ENCODE measurements at regions not wholly inside any gene's neighbourhood (a gene's known extent, or its start where the extent isn't known, plus 50 kb on each side); places are given as distances from the start of the nearest gene placed in this dataset.

DNA sequence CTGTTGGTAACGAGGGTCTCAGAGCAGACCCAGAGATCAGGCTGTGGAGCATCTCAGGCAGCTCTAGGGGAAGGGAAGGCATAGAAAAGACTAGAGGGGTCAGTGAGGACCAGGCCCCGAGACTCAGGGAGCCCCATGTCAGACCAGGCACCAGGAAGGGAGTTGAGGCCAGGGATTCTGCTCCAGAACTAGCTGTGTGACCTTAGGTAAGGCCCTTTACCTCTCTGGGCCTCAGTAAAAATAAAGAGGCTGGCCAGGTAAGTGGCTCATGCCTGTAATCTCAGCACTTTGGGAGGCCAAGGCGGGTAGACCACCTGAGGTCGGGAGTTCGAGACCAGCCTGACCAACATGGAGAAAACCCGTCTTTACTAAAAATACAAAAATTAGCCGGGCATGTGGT, 176.4 kb upstream of the IER5L start:
- DNase-seq, result no peak

DNA sequence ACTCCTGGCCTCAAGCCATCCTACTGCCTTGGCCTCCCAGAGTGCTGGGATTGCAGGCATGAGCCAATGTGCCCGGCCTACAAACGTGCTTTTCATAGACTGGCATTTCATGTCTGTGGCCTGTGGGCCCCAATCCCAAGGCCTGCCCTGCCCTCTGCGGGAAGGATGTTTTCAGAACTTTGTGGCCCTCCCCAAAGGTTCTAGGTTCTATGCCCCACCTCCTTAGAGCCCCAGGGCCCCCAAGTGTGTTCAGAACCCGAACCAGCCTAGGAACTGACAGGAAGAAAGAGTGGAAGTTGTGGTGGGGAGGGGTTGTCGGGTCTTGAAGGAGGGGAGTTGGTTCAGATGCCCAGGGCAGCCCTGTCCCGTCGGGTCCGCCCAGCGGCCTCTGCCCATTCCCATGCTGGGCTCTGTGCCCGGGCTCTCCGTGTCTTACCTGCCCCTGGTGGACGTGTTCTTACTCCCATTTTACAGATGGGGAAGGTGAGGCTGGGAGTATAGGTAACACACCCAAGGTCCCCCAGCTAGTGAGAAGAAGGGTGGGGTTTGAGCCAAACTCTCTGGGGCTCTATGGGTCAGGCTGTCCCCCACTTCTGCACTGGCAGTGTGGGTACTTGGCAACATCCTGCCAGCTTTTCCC, 175.8 kb upstream of the IER5L start:
- no peak for DNase-seq

DNA sequence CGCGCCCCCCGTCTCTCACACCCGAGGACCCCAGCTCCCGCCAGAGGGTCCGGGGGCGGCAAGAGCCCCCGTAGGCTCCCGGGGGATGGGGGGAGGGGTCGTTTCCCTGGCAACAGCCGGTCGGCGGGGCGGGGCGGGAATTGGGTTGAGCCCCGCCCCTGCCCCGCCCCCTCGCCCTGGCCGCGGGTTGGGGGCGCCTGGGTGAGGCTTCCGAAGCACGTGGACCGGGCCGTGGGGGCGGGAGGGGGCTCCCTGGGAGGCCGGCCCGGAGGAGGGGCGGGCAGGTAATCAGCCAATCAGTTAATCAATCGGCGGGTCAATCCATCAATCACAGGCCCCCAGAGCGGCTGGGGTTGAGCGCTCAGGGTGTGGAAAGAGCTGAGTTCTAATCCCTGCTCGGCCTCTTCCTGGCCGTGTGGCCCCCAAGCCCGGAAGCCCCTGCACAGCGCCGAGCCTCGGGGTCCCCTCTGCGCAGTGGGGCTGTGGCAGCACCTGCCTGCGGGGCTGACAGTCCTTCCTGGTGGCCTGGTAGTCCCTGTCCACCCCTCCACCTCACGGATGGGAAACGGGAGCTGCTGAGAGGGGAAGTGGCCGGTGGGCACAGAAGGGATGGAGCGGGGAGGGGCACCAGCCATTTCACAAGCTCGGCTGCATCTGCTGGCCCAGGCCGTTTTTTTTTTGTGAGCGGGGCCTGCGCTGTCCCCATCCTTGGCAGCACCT, 174.2 kb upstream of the IER5L start:
- DNase-seq, result no peak

DNA sequence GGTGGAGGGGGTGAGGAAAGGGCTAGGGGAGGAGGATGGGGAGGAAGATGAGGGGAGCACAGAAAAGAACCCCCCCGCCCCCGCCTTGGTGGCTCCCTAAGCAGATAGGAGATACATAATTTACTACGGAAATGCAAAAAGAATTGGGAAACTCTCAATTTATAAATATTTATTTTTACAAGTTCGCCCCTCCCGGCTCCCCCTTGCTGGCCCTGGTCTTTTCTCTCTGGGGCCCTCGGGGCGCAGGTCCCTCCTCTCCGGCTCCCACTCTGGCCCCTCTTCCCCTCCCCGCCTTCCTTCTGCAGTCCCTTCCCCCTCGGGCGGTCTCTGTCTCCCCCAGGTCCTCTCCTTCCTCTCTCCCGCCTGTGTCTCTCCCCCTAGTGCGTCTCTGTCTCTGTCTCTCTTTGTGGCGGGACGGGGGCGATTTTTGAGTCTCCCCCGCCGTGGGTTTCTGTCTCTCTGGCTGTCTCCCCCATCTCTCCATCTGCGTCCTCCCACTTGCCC, 173.6 kb upstream of the IER5L start:
- DNase-seq, result no peak

DNA sequence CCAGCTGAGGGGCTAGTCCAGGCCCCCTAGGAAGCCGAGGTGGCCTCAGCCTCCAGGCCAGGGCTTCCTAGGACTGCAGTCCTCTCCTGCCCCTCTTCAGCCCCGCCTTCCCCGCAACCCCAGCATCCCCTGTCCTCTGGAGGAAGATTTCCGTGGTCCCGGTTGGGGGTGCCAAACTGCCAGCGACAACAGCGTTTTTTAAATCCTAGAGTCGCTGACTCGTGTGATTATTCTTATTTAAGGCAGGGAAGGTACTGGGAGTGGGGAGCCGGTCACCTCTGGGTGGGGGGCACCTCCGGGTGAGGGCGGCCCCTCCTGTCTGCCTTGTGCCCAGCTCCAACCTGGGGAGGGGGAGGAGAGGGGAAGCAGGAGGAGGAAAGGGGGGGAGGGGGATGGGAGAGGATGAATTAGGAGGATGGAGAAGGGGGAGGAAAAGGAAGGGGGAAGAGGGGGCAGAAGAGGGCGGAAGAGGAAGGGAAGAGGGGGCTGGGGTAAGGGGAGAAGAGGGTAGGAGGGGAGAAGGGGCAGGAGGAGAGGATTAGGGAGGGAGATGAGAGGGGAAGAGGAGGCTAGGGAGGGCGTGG, 173.1 kb upstream of the IER5L start:
- no peak for DNase-seq

DNA sequence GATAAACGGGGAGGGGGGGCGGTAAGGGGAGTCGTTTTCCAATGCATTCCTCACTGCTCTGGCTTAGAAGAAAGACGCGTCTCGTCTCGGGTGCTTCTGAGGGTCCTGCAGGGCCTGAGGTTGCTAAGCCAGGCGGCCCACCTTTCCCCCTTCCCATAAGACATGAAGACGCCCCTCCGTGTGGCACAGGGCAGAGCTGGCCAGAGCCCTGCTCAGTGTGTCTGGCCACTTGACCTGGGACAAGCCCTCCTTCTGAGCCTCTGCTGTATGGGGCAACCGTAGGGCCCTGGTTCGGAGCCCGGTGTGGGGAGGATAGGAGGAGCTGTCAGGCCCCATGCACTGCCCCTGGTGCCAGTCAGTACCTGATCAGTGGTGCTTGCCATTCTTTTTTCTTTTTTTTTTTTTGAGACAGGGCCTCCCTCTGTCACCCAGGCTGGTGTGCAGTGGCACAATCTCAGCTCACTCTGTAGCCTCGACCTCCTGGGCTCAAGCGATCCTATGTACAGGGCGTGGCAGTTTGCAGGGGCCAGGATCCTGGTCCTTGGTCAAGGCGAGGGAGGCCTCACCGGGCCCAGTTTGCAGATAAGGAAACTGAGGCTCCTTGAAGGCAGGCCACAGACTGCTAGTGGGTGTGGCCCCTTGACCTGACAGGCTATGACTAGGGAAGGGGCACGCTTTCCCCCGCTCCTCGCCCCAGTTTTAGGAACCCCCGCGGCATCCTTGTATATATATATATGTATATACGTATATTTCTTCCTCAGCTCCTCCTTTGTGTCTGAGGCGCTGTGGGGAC, 172.3 kb upstream of the IER5L start:
- DNase-seq, result no peak

DNA sequence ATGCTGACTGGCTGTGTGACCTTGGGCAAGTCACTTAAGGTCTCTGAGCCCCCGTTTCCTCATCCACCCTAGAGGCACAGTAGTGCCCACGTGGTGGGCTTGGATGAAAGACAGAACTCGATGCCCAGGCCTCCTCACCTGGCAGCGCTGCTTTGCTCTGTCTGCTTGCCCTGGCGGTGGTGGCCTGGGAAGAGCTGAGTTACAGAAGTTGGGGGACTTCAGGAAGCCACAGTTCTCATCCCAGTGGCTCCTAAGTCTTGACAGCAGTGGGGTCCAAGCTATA, 171.5 kb upstream of the IER5L start:
- DNase-seq, result no peak

DNA sequence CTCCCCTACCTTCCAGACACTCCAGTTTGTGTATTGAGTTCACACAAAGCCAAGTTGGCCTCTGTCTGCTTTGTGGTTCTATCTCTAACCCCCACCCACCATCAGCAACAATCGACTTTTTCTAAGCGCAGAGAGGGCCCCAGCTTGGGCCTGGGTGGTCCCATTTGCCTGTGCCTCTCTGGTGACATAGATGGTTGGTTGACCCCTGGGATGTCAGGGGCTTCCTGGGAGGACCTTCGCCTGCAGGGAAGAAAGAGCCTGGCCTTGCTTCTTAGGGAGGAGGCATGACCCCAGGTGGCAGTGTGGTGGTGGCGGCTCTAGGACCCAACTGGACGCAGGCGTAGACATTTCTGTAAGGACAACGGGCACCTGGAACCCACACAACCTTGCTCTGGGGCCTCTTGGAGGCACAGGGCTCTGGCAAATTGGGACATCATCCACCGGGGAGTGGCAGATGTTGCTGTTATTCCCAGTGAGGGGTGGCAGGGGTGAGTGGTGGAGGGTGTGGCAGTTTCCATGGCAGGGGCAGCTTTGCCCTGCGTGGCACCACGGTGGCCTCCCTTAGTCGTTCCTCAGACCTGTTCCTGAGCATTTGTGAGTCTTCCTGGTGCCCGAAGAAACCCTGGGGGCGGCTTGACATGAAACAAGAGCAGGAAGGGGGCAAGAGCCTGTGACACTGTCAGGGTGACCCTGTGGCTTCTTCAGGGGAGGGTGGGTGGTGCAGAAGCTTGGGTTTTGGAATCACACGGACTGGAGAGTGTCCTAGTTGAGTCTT, 171.0 kb upstream of the IER5L start:
- no peak for DNase-seq

DNA sequence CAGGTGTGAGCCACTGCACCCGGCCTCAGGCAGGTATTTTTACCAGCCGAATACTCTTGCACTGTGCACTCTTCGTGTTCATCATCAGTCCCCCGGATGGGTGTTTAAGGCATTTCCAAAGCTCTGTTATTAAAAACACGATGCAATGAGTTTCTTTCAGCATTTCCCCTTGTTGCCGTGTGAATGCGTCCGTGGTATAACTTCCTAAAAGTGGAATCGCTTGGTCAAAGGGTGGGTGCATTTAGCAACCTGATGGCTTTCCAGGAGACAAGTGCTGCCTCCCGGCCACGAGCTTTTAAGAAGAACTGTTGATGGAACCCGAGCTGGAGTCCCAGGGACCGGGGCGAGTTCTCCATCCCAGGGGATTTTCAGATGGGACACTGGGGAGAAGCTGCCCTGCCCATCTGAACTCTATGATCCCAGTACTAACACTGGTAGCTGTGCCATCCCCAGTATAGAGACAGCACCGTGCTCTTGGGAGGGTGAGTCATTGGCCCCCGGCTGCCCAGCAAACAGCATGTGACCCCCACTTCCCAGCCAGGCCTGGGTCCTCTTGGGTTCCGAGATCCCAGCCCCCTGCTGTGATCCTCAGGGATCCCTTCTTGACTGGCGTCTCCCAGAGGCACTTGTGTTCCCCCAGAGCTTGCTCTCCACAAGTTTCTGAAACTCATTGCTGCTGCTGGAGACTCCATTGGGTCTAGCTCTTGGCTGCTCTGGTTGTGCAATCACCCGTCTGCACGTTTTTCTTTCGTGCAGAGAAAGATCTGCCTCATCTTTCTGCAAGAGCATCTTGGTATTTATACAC, 169.5 kb upstream of the IER5L start:
- no peak for DNase-seq

DNA sequence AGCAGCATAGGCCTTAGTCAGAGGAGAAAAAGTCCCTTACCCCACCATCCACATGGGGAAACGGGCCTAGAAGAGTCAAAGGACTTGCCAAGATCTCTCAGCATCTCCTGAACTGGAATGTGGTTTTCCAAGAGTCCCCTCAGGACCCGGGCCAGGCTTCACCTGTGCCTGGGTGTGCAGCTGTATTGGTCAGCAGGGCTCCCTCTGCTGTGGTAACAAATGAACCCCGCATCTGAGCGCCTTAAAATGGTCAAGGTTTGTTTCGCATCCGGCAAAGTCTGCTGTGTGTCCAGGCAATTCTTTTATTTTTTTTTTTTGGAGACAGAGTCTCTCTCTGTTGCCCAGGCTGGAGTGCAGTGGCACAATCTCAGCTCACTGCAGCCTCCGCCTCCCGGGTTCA, 168.0 kb upstream of the IER5L start:
- DNase-seq, result no peak

DNA sequence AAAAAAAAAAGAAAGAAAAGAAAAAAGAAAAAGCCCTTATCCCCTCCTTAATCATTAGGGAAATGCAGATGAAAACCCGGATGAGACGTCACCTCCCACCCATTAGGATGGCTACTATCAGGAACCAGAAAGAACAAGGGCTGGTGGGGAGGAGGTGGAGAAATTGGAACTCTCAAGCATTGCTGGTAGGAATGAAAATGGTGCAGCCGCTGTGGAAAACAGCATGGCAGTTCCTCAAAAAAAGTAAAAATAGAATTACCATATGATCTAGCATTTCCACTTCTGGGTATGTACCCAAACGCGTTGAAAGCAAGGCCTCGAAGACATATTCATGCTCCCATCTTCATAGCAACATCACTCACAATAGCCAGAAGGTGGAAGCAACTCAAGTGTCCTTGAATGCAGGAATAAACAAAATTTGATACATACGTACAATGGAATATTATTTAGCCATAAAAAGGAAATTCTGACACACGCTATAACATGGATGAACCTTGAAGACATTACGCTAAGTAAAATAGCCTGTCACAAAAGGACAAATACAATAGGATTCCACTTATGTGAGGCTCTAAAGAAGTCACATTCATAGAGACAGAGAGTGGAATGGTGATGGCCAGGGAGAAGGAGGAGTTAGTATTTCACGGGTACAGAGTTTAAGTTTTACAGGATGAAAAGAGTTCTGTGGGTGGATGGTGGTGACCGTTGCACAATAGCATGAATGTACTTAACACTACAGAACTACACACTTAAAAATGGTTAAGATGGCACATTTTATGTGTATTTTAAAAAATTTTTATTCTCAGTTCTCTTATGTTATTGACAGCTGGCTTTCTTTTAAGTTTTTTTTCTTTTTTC, 166.8 kb upstream of the IER5L start:
- DNase-seq, result no peak

DNA sequence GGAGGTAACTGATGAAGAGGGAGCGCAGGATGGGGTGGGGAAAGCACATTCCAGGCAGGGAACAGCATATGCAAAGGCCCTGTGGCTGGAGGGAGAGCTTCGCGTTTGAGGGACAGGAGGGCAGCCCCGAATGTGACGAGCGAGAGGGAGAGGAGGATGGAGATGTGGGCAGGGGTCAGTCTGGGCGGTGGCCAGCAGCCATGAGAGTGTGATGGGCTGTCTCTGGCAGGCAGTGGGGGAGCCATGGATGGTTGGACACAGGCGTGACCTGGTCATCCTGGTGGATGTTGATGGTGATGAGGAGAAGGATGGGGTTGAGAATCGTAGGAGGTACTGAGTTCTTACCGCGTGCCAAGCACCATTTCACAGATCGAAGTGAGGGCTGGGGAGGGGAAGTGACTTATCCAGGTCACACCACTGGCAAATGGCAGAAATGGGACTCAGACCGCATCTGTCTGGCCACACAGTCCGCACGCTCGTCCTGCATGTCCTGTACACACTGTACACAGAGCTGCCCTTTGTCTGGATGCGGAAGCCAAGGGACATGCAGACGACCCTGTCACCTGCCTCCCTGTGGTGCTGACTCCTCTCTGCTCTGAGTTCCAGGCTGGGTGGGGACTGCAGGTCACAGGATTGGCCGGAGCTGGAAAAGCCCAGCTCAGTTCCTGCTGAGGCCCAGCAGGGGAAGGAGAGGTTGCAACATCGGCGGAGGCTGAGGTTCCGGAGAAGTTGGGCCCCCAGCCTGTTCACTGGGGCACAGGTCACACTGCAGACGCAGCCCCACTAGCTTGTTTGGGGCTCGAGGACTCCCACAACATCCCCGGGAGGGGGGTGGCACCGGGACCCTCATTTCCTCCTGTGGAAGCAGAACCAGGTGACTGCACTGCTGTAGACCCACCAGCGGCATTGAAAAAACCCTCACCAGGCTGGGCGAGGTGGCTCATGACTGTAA, 165.6 kb upstream of the IER5L start:
- no peak for DNase-seq

DNA sequence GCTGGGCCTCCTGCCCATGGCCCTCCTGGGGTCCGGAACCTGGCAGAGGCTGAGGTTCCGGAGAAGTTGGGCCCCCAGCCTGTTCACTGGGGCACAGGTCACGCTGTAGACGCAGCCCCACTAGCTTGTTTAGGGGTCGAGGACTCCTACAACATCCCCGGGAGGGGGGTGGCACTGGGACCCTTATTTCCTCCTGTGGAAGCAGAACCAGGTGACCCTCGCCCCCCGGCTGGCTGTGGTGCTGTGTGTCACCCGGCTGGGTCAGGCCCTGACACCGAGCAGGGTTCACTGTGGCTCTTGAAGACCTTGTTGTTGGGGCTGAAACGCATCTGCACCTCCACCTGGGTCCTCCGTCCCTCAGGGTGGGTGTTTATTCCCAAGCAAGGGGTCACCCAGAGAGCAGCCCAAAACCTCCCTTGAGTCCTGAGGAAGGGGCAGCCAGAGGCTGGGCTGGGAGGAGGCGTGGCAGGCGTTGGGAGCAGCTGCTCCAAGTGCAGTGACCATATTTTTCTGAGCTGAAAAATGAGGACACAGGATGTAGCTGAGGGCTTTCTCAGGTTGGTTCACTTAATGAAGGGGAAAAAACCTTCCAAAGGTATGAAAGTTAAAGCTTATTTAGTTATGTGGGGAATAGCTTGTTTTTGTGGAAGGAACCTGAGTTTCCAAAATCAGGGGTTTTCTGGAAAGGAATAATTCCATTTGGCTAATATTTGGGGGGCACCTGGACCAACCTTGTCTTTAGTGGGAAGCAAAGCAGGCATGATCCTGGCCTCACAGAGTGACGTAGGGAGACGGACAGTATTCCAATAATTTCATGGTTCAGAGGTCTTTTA, 164.7 kb upstream of the IER5L start:
- no peak for DNase-seq

DNA sequence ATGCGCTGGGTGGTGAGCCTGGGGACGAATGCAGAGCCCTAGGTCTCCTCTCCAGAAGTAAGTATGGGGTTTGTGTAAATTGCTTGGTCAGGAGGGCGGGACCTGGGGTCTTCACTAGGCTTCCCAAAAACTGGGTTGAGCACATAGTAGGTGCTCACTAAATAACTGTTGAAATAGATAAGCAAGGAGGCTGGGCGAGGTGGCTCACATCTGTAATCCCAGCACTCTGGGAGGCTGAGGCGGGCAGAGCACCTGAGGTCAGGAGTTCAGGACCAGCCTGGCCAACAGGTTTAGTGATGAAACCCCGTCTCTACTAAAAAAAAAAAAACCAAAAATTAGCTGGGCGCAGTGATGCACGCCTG, 163.9 kb upstream of the IER5L start:
- DNase-seq, result no peak

DNA sequence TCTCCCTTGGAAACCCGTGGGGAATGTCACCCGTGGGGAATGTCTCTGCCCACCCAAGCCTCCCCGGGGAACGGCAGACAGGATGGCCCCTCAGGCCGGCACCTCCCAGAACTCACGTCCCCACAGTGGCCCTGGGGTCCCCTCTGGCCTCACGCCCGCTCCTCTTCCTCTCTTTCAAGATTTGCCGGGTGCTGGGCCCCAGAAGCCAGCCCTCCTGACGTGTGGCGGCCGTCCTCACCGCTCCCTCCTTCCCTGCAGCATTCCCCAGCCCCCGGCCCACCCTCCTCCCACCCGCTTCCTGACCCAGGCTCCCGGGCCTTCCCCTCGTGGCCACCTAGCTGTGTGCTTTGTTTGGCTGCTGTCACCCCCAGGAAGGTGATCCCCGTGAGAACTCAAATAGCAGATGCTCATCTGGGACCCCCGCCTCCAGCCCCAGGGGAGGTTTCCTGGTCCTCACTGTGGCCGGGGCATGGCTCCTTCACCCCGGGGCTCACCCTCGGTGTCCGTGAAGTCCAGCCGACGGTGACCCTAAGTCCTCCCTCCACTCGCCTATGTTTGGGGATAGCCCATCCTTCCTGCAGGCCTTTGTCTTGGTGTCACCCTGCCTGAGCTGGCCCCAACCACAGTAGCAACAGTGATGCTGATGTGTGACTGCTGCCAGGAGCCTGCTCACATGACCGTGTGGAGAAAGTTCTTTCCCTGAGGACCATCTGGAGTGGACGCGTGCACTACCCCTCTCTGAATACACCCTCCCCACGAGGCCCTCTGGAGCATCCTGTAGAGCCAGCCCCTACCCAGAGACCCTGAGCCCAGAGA, 163.3 kb upstream of the IER5L start:
- DNase-seq, result no peak

DNA sequence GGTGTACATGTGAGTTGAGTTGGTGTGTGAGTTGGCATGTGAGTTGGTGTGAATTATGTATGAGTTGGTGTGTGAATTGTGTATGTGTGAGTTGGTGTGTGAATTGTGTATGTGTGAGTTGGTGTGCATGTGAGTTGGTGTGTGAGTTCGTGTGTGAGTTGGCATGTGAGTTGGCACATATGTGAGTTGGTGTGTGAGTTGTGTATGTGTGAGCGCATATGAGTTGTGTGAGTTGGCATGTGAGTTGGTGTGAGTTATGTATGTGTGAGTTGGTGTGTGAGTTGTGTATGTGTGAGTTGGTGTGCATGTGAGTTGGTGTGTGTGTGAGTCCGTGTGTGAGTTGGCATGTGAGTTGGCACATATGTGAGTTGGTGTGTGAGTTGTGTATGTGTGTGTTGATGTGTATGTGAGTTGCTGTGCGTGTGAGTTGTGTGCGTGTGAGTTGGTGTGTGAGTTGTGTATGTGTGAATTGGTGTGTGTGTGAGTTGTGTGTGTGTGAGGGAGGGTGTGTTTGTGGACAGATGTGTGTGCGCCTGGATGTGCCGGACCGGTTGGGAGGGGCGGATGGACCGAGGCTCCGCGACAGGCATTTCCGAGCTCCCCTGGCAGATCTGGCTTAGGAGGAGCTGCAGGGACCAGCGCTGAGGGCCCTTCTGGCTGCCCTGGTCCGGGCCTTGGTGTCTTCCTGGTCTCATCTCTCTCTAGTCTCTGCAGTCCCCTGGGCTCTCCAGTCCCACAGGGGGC, 162.5 kb upstream of the IER5L start:
- no peak for DNase-seq

DNA sequence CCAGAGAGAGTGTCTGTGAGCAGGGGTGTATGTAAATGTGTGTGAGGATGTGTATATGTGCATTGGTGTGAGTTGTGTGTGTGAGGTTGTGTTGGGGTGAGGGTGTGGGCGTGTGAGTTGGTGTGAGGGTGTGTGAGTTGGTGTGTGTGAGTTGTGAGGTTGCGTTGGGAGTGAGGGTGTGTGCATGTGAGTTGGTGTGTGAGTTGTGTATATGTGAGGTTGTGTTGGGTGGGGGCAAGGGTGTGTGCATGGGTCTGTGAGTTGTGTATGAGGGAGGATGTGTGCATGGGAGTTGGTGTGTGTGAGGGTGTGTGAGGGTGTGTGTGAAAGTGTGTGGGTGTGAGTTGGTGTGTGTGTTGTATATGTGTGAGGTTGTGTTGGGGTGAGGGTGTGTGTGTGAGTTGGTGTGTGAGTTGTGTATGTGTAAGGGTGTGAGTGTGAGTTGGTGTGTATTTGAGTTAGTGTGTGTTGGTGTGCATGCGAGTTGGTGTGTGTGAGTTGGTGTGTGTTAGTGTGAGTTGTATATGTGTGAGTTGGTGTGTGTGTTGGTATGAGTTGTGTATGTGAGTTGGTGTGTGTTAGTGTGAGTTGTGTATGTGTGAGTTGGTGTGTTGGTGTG, 161.6 kb upstream of the IER5L start:
- no peak for DNase-seq

Data from hindlimb muscle (tissue), 1 donor.